NT2/D1 (cell line): ENCODE measurements at regions not wholly inside any gene's neighbourhood (a gene's known extent, or its start where the extent isn't known, plus 50 kb on each side); places are given as distances from the start of the nearest gene placed in this dataset.

Experiments
- DNase-seq: peaks from one replicate; pipeline ENCODE4 v3.0.0-alpha.2; 2011; ENCODE audit warnings: low read depth, low spot score
- H3K27me3 ChIP-seq: 2 replicates; pipeline ENCODE4 v1.6.0; 2011; ENCODE audit warnings: mild to moderate bottlenecking; ENCODE audit not compliant: insufficient read length, insufficient read depth
- H3K36me3 ChIP-seq: 2 replicates; pipeline ENCODE4 v1.6.1; 2011; ENCODE audit warnings: mild to moderate bottlenecking, low read length, mixed read lengths; ENCODE audit not compliant: insufficient read depth, insufficient read length
- H3K4me1 ChIP-seq: 2 replicates; pipeline ENCODE4 v1.5.1; 2011; ENCODE audit not compliant: insufficient read depth, insufficient read length
- H3K4me3 ChIP-seq: 2 replicates; pipeline ENCODE4 v1.5.1; 2011; ENCODE audit warnings: low read depth; ENCODE audit not compliant: insufficient read length
- H3K9ac ChIP-seq: 2 replicates; pipeline ENCODE4 v1.6.0; 2011; ENCODE audit warnings: low read depth; ENCODE audit not compliant: insufficient read length
- H3K9me3 ChIP-seq: 2 replicates; pipeline ENCODE4 v1.5.1; 2011; ENCODE audit warnings: mild to moderate bottlenecking, low read length; ENCODE audit not compliant: insufficient read depth
- SUZ12 ChIP-seq: IDR thresholded peaks from 2 replicates; pipeline ENCODE4 v1.6.1; 2011; ENCODE audit not compliant: insufficient read length, insufficient read depth; ENCODE audit errors: extremely low read depth
- YY1 ChIP-seq: IDR thresholded peaks from 2 replicates; pipeline ENCODE4 v1.6.1; 2011; ENCODE audit not compliant: insufficient read length, insufficient read depth
- ZNF274 ChIP-seq: IDR thresholded peaks from 2 replicates; pipeline ENCODE4 v1.6.1; 2011; ENCODE audit warnings: mild to moderate bottlenecking, low read depth, low read length

GRCh38 chr9:79377339-79377855 lies 194.4 kb upstream of the TLE4 start:
- Histone ChIP-seq H3K9me3 (peaks cover 14% of the 10 kb centered on the region), H3K4me1 (peaks cover 2% of the 10 kb centered on the region), H3K9ac (no peak overlapping the region), H3K27me3 (no peaks in the 10 kb centered on the region), H3K4me3 (no peak overlapping the region), H3K36me3 (no peaks in the 10 kb centered on the region)
- no peak for DNase-seq
- TF ChIP-seq YY1 (no peak), SUZ12 (no peak), ZNF274 (no peak)

DNA sequence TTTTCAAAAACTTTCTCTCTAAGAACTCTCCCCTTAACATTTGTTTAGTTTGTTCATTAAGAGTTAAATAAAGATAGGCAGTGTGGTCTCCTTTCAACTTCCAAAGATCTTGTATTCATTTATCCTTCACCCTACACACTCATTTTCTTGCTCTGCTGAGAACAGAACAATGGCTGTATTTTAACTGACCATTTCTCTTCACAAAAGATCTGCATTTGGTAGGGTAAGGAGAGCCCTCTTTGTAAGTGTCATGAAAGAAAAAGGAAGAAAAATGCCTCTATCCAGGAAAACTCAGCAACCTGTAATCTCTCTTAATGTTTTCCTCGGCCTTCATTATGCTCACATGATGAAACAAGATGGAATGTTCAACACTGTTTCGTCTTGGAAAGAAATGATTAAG lies 193.7 kb upstream of the TLE4 start:
- Histone ChIP-seq H3K4me3 (no peak overlapping the region), H3K36me3 (no peaks in the 10 kb centered on the region), H3K27me3 (no peaks in the 10 kb centered on the region), H3K4me1 (peaks cover 5% of the 10 kb centered on the region), H3K9ac (no peak overlapping the region), H3K9me3 (peaks cover 14% of the 10 kb centered on the region)
- no peak for TF ChIP-seq YY1
- no peak for TF ChIP-seq ZNF274
- TF ChIP-seq SUZ12 = no peak
- DNase-seq = no peak

DNA sequence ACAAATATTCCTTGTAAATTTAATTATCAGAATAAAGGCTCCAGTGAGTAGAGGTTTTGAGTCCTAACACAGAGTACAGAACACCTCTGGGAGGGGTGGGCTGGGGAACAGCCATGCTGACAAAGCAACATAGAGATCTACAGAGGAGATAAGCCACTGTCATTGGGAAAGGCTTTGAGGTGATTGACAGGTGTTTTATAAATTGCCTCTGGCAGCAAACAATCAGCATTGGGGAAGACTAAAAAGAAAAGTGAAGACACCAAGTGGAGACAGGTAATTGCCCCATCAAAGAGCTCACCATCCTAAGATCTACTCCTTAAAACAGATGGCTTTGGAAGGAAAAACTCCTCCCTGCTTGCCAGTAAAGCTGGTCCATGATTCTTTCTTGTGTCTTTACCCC lies 189.7 kb upstream of the TLE4 start:
- H3K36me3 ChIP-seq = no peaks in the 10 kb centered on the region
- no peak overlapping the region for H3K9ac ChIP-seq
- no peak overlapping the region for H3K4me3 ChIP-seq
- TF ChIP-seq SUZ12 (no peak), YY1 (no peak), ZNF274 (no peak)
- peaks cover 14% of the 10 kb centered on the region for H3K9me3 ChIP-seq
- H3K4me1 ChIP-seq = peaks cover 5% of the 10 kb centered on the region
- H3K27me3 ChIP-seq = no peaks in the 10 kb centered on the region
- DNase-seq = no peak

DNA sequence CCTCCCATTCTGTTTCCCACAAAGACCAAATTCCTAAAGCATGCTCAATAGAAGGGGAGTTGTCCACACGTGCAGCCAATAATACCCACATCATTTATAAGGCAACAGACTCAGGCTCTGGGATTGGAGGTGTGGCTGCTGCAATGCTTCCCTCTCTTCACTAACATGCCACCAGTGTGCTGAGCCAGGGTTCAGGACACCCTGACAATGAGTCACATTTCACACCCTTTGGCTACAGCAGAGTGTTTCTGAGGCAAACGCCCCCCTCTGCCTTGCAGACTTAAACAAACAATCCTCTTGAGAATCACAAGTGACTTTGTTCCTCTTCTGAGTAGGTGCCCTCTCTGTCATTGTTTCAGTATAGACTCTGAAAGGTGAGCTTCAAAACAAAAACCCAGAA lies 189.3 kb upstream of the TLE4 start:
- TF ChIP-seq ZNF274 (no peak), YY1 (no peak), SUZ12 (no peak)
- H3K9ac ChIP-seq = no peak overlapping the region
- peaks cover 5% of the 10 kb centered on the region for H3K4me1 ChIP-seq
- H3K9me3 ChIP-seq = peaks cover 14% of the 10 kb centered on the region
- DNase-seq = no peak
- H3K36me3 ChIP-seq = no peaks in the 10 kb centered on the region
- H3K27me3 ChIP-seq = no peaks in the 10 kb centered on the region
- no peak overlapping the region for H3K4me3 ChIP-seq

DNA sequence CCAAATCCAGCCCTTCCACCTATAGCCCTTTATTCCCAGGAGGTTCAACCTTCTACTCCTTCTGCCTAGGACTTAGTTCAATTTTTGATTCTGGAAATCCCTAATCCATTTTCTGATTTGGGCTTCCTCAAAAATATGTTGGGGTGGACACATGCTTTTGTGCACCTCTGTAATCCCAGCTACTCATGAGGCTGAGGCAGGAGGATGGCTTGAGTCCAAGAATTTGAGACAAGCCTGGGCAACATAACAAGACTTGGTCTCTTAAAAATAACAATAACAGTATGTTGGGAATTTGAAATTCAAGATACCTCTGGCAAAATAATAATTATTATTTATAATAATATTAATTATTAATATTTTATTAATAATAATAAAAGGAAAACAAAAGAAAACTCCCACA lies 188.7 kb upstream of the TLE4 start:
- Histone ChIP-seq H3K27me3 (no peaks in the 10 kb centered on the region), H3K4me3 (no peak overlapping the region), H3K9ac (no peak overlapping the region), H3K9me3 (peaks cover 14% of the 10 kb centered on the region), H3K4me1 (peaks cover 5% of the 10 kb centered on the region), H3K36me3 (no peaks in the 10 kb centered on the region)
- no peak for DNase-seq
- TF ChIP-seq SUZ12 (no peak), YY1 (no peak), ZNF274 (no peak)

- Histone ChIP-seq H3K9me3 (peaks cover 11% of the 10 kb centered on the region), H3K4me3 (no peak overlapping the region), H3K36me3 (no peaks in the 10 kb centered on the region), H3K9ac (no peak overlapping the region), H3K27me3 (no peaks in the 10 kb centered on the region), H3K4me1 (peaks cover 5% of the 10 kb centered on the region)
- no peak for DNase-seq
- TF ChIP-seq YY1 (no peak), ZNF274 (no peak), SUZ12 (no peak)
Observed at GRCh38 chr9:79384091-79384490, 187.7 kb upstream of the TLE4 start.

DNA sequence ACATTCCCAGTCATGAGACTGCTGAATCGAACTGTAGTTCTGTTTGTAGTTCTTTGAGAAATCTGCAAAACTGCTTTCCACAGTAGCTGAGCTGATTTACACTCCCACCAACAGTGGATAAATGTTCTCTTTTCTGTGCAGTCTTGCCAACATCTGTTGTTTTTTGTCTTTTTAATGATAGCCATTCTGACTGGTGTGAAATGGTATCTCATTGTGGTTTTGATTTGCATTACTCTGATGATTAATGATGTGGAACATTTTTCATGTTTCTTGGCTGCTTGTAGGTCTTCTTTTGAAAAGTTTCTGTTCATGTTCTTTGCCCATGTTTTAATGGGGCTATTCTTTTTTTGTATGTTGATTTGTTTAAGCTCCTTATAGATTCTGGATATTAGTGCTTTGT lies 187.3 kb upstream of the TLE4 start:
- Histone ChIP-seq H3K36me3 (no peaks in the 10 kb centered on the region), H3K9ac (no peak overlapping the region), H3K27me3 (no peaks in the 10 kb centered on the region), H3K4me3 (no peak overlapping the region), H3K9me3 (peaks cover 7% of the 10 kb centered on the region), H3K4me1 (peaks cover 5% of the 10 kb centered on the region)
- no peak for TF ChIP-seq ZNF274
- TF ChIP-seq YY1 = no peak
- TF ChIP-seq SUZ12 = no peak
- no peak for DNase-seq
